Common myeloid progenitor, CD34-positive (primary cell): ENCODE measurements at regions not wholly inside any gene's neighbourhood (a gene's known extent, or its start where the extent isn't known, plus 50 kb on each side); places are given as distances from the start of the nearest gene placed in this dataset.

Experiments
- CTCF ChIA-PET: fragments of 350-600 bp; sonication (Branson Sonifier 250); formaldehyde crosslinking; loops from one replicate; lab custom pipeline; 2021; ENCODE audit warnings: antibody characterized with exemption; lab: Charles Lee
- POLR2A ChIA-PET: fragments of 350-600 bp; sonication (Branson Sonifier 250); formaldehyde crosslinking; loops from one replicate; lab custom pipeline; 2021; ENCODE audit warnings: antibody characterized with exemption; lab: Charles Lee
- DNase-seq, 3 donors: peaks; one replicate each; pipeline versions ENCODE4 v3.0.0 to v3.0.0-alpha.2; 2013
- H3K27ac ChIP-seq, 2 experiments: 1 replicate in 1 of 2; 2 replicates in 1 of 2; pipeline ENCODE4 v1.7.0; 2013; ENCODE audit warnings: inconsistent platforms in 2 of 2, low read length in 2 of 2, mild to moderate bottlenecking in 2 of 2, low read depth in 1 of 2, moderate library complexity in 1 of 2; ENCODE audit not compliant: severe bottlenecking in 2 of 2, insufficient read depth in 1 of 2, poor library complexity in 1 of 2
- H3K27me3 ChIP-seq, 5 experiments: replicated peaks in 2 of 5; 1 replicate in 3 of 5; 2 replicates in 2 of 5; pipeline versions ENCODE4 v1.6.1 to v1.7.0; 2013; ENCODE audit warnings: low read length in 4 of 5, mild to moderate bottlenecking in 2 of 5, moderate library complexity in 2 of 5, inconsistent platforms in 1 of 5; ENCODE audit not compliant: insufficient read depth in 5 of 5, control insufficient read depth in 4 of 5
- H3K36me3 ChIP-seq, 4 experiments: 1 replicate in 2 of 4; 2 replicates in 2 of 4; pipeline versions ENCODE4 v1.6.1 to v1.7.0; 2013; ENCODE audit warnings: low read length in 3 of 4, control low read depth in 1 of 4, mild to moderate bottlenecking in 1 of 4; ENCODE audit not compliant: control insufficient read depth in 4 of 4, insufficient read depth in 4 of 4
- H3K4me1 ChIP-seq, 4 experiments: 1 replicate in 3 of 4; 2 replicates in 1 of 4; pipeline versions ENCODE4 v1.6.1 to v1.7.1; 2013; ENCODE audit warnings: low read length in 3 of 4, mild to moderate bottlenecking in 3 of 4, control low read depth in 1 of 4, inconsistent platforms in 1 of 4, moderate library complexity in 1 of 4; ENCODE audit not compliant: control insufficient read depth in 4 of 4, insufficient read depth in 4 of 4; ENCODE audit errors: control extremely low read depth in 1 of 4
- H3K4me3 ChIP-seq, 7 experiments: 1 replicate in 4 of 7; 2 replicates in 3 of 7; pipeline versions ENCODE4 v1.5.1 to v1.7.0; 2013; ENCODE audit warnings: mild to moderate bottlenecking in 7 of 7, low read length in 6 of 7, moderate library complexity in 6 of 7, inconsistent platforms in 2 of 7, low read depth in 2 of 7, control low read depth in 1 of 7; ENCODE audit not compliant: insufficient read depth in 4 of 7, control insufficient read depth in 1 of 7; ENCODE audit errors: extremely low read depth in 1 of 7
- H3K9me3 ChIP-seq, 5 experiments: 1 replicate in 4 of 5; 2 replicates in 1 of 5; pipeline versions ENCODE4 v1.6.1 to v1.7.1; 2013; ENCODE audit warnings: low read length in 4 of 5, mild to moderate bottlenecking in 2 of 5, inconsistent platforms in 1 of 5, low read depth in 1 of 5, moderate library complexity in 1 of 5; ENCODE audit not compliant: control insufficient read depth in 4 of 5, insufficient read depth in 2 of 5; ENCODE audit errors: control extremely low read depth in 1 of 5
- WGBS: methylation state at CpG from one replicate; pipeline ENCODE4 v1.1.5; 2013; ENCODE audit not compliant: insufficient coverage; 5-methylcytosine and 5-hydroxymethylcytosine counted together

GRCh38 chr7:46937826-46938225 lies 644.1 kb downstream of the TNS3 start:
- WGBS: 92% methylated on average over 3 of the region's 3 CpGs
- Histone ChIP-seq H3K27me3 (no peaks in the 10 kb centered on the region), H3K4me1 (no peaks in the 10 kb centered on the region), H3K9me3 (no peaks in the 10 kb centered on the region), H3K36me3 (no peaks in the 10 kb centered on the region), H3K27ac (no peak overlapping the region), H3K4me3 (no peak overlapping the region)
- no peak for DNase-seq
- ChIA-PET POLR2A (no interaction called here), CTCF (no interaction called here)

DNA sequence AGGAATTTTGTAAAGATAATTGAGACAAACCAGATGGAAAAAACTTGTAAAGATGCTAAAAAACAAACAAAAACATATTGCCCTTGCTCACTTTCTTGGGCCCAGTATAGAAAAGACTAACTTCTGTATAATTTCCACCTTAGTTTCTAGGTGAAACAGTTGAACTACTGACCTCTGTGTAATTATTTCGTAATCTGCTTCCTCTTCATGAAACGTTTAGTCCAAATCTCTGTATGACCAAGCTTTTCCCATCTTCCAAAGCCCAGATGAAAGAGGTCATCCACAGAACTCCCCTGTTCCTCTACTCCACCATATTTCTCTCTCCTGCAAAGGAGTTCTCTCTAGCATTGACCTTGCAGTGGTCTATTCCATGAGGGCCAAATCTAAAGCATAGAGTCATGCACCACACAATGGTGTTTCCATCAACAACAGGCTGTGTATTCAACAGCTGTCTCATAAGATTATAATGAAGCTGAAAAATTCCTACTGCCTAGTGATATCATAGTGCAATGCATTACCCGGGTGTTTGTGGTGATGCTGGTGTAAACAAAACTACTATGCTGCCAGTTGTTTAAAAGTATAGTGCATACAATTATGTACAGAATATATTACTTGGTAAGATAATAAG lies 647.6 kb downstream of the TNS3 start:
- Histone ChIP-seq H3K9me3 (no peaks in the 10 kb centered on the region), H3K27ac (no peak overlapping the region), H3K36me3 (no peaks in the 10 kb centered on the region), H3K27me3 (no peaks in the 10 kb centered on the region), H3K4me3 (no peak overlapping the region), H3K4me1 (no peaks in the 10 kb centered on the region)
- CTCF ChIA-PET: no interaction called here
- no peak for DNase-seq
- POLR2A ChIA-PET: no interaction called here
- WGBS: 56% methylated on average over 2 of the region's 3 CpGs

- no peak overlapping the region for H3K4me3 ChIP-seq
- no CpG with 5 or more reads among the region's 4 CpGs for WGBS
- ChIA-PET CTCF (no interaction called here), POLR2A (no interaction called here)
- no peaks in the 10 kb centered on the region for H3K9me3 ChIP-seq
- H3K36me3 ChIP-seq: no peaks in the 10 kb centered on the region
- no peak overlapping the region for H3K27ac ChIP-seq
- no peaks in the 10 kb centered on the region for H3K4me1 ChIP-seq
- no peak for DNase-seq
- no peaks in the 10 kb centered on the region for H3K27me3 ChIP-seq
Measured at GRCh38 chr7:46933596-46933995, 648.3 kb downstream of the TNS3 start.

GRCh38 chr7:46932676-46933424 lies 649.1 kb downstream of the TNS3 start:
- DNase-seq: no peak
- no peaks in the 10 kb centered on the region for H3K36me3 ChIP-seq
- ChIA-PET CTCF (no interaction called here), POLR2A (no interaction called here)
- H3K4me3 ChIP-seq: no peak overlapping the region
- no peaks in the 10 kb centered on the region for H3K27me3 ChIP-seq
- H3K4me1 ChIP-seq: no peaks in the 10 kb centered on the region
- no peaks in the 10 kb centered on the region for H3K9me3 ChIP-seq
- no peak overlapping the region for H3K27ac ChIP-seq
- 82% methylated on average over 3 of the region's 7 CpGs for WGBS

- CTCF ChIA-PET: no interaction called here
- H3K27me3 ChIP-seq: no peaks in the 10 kb centered on the region
- no peak for DNase-seq
- WGBS: no CpG with 5 or more reads among the region's 1 CpG
- POLR2A ChIA-PET: no interaction called here
- H3K4me1 ChIP-seq: no peaks in the 10 kb centered on the region
- H3K27ac ChIP-seq: no peak overlapping the region
- no peaks in the 10 kb centered on the region for H3K9me3 ChIP-seq
- H3K4me3 ChIP-seq: no peak overlapping the region
- H3K36me3 ChIP-seq: no peaks in the 10 kb centered on the region
Measured at GRCh38 chr7:46932306-46932675, 649.6 kb downstream of the TNS3 start.

DNA sequence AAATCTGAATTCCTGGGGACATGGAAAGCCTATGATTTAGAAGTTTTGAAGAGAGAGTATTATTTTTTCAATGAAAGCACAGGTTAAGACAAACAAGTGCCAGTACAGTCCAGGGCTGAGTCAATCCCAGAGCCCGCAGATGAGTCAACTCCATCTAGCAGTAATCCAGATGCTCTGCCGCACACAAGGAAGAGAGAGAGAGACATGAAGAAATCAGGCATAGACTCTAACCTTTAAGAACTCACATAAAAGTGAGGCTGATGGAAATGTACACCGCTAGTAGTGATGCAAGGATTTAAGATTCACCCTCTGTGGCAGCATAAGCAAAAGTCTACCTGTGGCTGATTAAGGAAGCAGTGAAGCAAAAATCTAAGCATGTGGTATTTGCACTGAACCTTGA lies 651.5 kb downstream of the TNS3 start:
- ChIA-PET POLR2A (no interaction called here), CTCF (no interaction called here)
- WGBS: 93% methylated on average over 3 of the region's 3 CpGs
- no peak overlapping the region for H3K27ac ChIP-seq
- no peak for DNase-seq
- no peak overlapping the region for H3K4me3 ChIP-seq
- H3K36me3 ChIP-seq: no peaks in the 10 kb centered on the region
- no peaks in the 10 kb centered on the region for H3K27me3 ChIP-seq
- no peaks in the 10 kb centered on the region for H3K9me3 ChIP-seq
- H3K4me1 ChIP-seq: no peaks in the 10 kb centered on the region

DNA sequence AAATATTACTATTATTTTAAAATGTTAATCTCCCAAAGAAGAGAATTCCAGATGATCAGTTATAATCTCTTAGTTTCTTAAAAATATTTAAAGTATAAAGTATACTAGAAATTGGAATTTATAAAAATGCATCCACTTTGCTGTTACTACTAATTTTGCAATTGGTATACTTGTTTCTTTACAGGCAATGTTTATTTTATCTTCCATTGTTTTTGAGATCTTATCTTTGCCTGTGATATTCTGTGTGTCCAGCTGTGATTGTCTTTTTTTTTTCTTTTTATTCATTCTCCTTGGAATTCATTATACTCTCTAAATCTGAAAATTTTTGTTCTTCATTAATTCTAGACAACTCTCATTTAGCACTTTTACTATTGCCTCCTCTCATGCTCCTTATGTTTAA lies 652.6 kb downstream of the TNS3 start:
- Histone ChIP-seq H3K4me1 (no peaks in the 10 kb centered on the region), H3K4me3 (no peak overlapping the region)
- no peak for DNase-seq

More for the DNA sequence above, 652.6 kb downstream of the TNS3 start:
- Histone ChIP-seq H3K27ac (no peak overlapping the region), H3K36me3 (no peaks in the 10 kb centered on the region), H3K27me3 (no peaks in the 10 kb centered on the region), H3K9me3 (no peaks in the 10 kb centered on the region)
- ChIA-PET POLR2A (no interaction called here), CTCF (no interaction called here)
